Neuronal stem cell (in vitro differentiated cells): ENCODE measurements at regions not wholly inside any gene's neighbourhood (a gene's known extent, or its start where the extent isn't known, plus 50 kb on each side); places are given as distances from the start of the nearest gene placed in this dataset.
A peak's percentile ranks its signal among the peaks of the same experiment; 100 is the strongest.

Source experiments
- DNase-seq: peaks from one replicate; pipeline ENCODE4 v3.0.0-alpha.2; 2013; ENCODE audit warnings: low spot score
- H2AFZ ChIP-seq: one replicate; pipeline ENCODE4 v1.6.1; 2013; ENCODE audit warnings: mild to moderate bottlenecking, low read length, inconsistent platforms
- H2AK5ac ChIP-seq: 2 replicates; pipeline ENCODE4 v1.6.1; 2013; ENCODE audit warnings: low read depth, mild to moderate bottlenecking, inconsistent platforms, low read length, moderate library complexity, mixed read lengths
- H2BK120ac ChIP-seq: 2 replicates; pipeline ENCODE4 v1.6.1; 2013; ENCODE audit warnings: low read depth, mild to moderate bottlenecking, inconsistent platforms, low read length, moderate library complexity, mixed read lengths
- H2BK12ac ChIP-seq: one replicate; pipeline ENCODE4 v1.6.1; 2013; ENCODE audit warnings: low read length, inconsistent platforms
- H2BK15ac ChIP-seq: 2 replicates; pipeline ENCODE4 v1.6.1; 2013; ENCODE audit warnings: mild to moderate bottlenecking, low read length, inconsistent platforms, mixed read lengths
- H2BK5ac ChIP-seq: one replicate; pipeline ENCODE4 v1.6.1; 2013; ENCODE audit warnings: inconsistent platforms, mild to moderate bottlenecking, low read length, moderate library complexity
- H3K14ac ChIP-seq: one replicate; pipeline ENCODE4 v1.6.1; 2013; ENCODE audit warnings: low read length, inconsistent platforms
- H3K18ac ChIP-seq: 2 replicates; pipeline ENCODE4 v1.6.1; 2013; ENCODE audit warnings: low read length, inconsistent platforms
- H3K23ac ChIP-seq: 2 replicates; pipeline ENCODE4 v1.6.1; 2013; ENCODE audit warnings: low read depth, mild to moderate bottlenecking, mixed read lengths, low read length, inconsistent platforms; ENCODE audit not compliant: poor library complexity
- H3K27ac ChIP-seq: replicated peaks from 3 replicates; pipeline ENCODE4 v1.5.1; 2013; ENCODE audit warnings: low read length, inconsistent platforms
- H3K27me3 ChIP-seq, 3 experiments: 2 replicates each; pipeline ENCODE4 v1.6.1; 2013; ENCODE audit warnings: low read length in 3 of 3, mild to moderate bottlenecking in 2 of 3, inconsistent platforms in 1 of 3, low read depth in 1 of 3, mixed read lengths in 1 of 3, moderate library complexity in 1 of 3; ENCODE audit not compliant: control insufficient read depth in 3 of 3, insufficient read depth in 3 of 3
- H3K36me3 ChIP-seq, 2 donors: replicated peaks in 1 of 2; 2 replicates each; pipeline ENCODE4 v1.6.1; 2013; ENCODE audit warnings: low read length in 2 of 2; ENCODE audit not compliant: control insufficient read depth in 2 of 2, insufficient read depth in 2 of 2
- H3K4ac ChIP-seq: 2 replicates; pipeline ENCODE4 v1.6.1; 2013; ENCODE audit warnings: inconsistent platforms, mild to moderate bottlenecking, low read length, moderate library complexity
- H3K4me1 ChIP-seq, 2 donors: 1 replicate in 1 of 2; 2 replicates in 1 of 2; pipeline ENCODE4 v1.6.1; 2013; ENCODE audit warnings: low read length in 2 of 2, low read depth in 1 of 2; ENCODE audit not compliant: control insufficient read depth in 2 of 2, insufficient read depth in 1 of 2
- H3K4me2 ChIP-seq: one replicate; pipeline ENCODE4 v1.6.1; 2013; ENCODE audit warnings: mild to moderate bottlenecking, low read length, inconsistent platforms; ENCODE audit not compliant: insufficient read depth, poor library complexity, severe bottlenecking
- H3K4me3 ChIP-seq, 2 donors: 2 replicates each; pipeline ENCODE4 v1.5.1; 2013; ENCODE audit warnings: low read length in 2 of 2, mild to moderate bottlenecking in 2 of 2, inconsistent platforms in 1 of 2, moderate library complexity in 1 of 2
- H3K79me1 ChIP-seq: one replicate; pipeline ENCODE4 v1.6.1; 2013; ENCODE audit warnings: low read depth, mild to moderate bottlenecking, inconsistent platforms, low read length, moderate library complexity
- H3K9ac ChIP-seq: one replicate; pipeline ENCODE4 v1.6.1; 2013; ENCODE audit warnings: mild to moderate bottlenecking, low read depth, low read length, inconsistent platforms; ENCODE audit not compliant: poor library complexity
- H3K9me3 ChIP-seq, 2 donors: replicated peaks in 1 of 2; 2 replicates each; pipeline versions ENCODE3 to v1.6.1; 2013; ENCODE audit warnings: low read length in 2 of 2, mild to moderate bottlenecking in 2 of 2, inconsistent platforms in 1 of 2, low read depth in 1 of 2, mixed read lengths in 1 of 2, moderate library complexity in 1 of 2; ENCODE audit not compliant: control insufficient read depth in 2 of 2, insufficient read depth in 1 of 2
- H4K8ac ChIP-seq: one replicate; pipeline ENCODE4 v1.6.1; 2013; ENCODE audit warnings: low read depth, mild to moderate bottlenecking, inconsistent platforms, low read length, moderate library complexity
- H4K91ac ChIP-seq: one replicate; pipeline ENCODE4 v1.6.1; 2013; ENCODE audit warnings: low read length, low read depth, mild to moderate bottlenecking, inconsistent platforms; ENCODE audit not compliant: poor library complexity
- WGBS, 2 donors: extraction: QIAGEN DNeasy Blood & Tissue Kit; methylation state at CpG; one replicate each; pipeline ENCODE4 v1.1.7; 2013; ENCODE audit warnings: missing lambda C conversion rate in 2 of 2, mixed read lengths in 1 of 2; ENCODE audit not compliant: insufficient read length in 2 of 2, insufficient replicate concordance in 1 of 2; ENCODE audit errors: extremely low coverage in 2 of 2; 5-methylcytosine and 5-hydroxymethylcytosine counted together

GRCh38 chr1:80915491-80915890 lies 885.2 kb upstream of the ADGRL2 start:
- Histone ChIP-seq H3K4me3 (no peak overlapping the region), H2BK12ac (no peak overlapping the region), H3K27ac (no peak overlapping the region), H3K9ac (no peak overlapping the region), H3K36me3 (no peaks in the 10 kb centered on the region), H3K9me3 (peaks cover 0 to 9% of the 10 kb centered on the region in 2 donors), H2BK120ac (no peak overlapping the region), H4K91ac (no peak overlapping the region), H2BK15ac (no peak overlapping the region), H3K4ac (no peak overlapping the region), H2BK5ac (no peak overlapping the region), H3K14ac (no peak overlapping the region), H4K8ac (no peak overlapping the region), H3K79me1 (no peaks in the 10 kb centered on the region), H3K4me2 (no peak overlapping the region), H3K27me3 (no peaks in the 10 kb centered on the region), H3K23ac (no peak overlapping the region), H2AK5ac (no peak overlapping the region), H2AFZ (peak overlapping the region; percentile 41), H3K4me1 (peaks cover 0 to 32% of the 10 kb centered on the region in 2 donors), H3K18ac (no peak overlapping the region)
- no peak for DNase-seq

DNA sequence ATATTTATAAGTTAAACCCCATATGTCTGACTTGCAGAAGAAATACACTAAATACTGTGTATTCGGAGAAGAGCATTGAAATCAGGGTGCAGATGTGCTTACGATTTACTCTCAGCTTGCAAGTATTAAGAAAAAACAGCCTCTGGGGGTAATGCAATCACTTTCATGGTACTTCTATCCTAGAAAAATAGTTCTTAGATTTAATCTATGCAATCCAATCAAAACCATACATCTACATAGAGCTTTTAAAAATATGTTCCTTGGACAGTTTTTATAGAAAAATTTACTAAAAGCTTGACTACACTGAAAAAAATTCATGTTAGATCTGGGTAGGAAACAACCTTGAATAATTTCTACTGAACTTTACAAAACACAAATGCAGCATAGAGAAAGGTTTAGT lies 890.3 kb upstream of the ADGRL2 start:
- Histone ChIP-seq H2AK5ac (no peak overlapping the region), H3K23ac (no peak overlapping the region), H3K4ac (no peak overlapping the region), H3K4me1 (peaks cover 1 to 2% of the 10 kb centered on the region in 2 donors), H3K18ac (no peak overlapping the region), H3K4me3 (no peak overlapping the region), H2AFZ (peak overlapping the region; percentile 49), H4K8ac (no peak overlapping the region), H2BK5ac (no peak overlapping the region), H2BK120ac (no peak overlapping the region), H4K91ac (no peak overlapping the region), H3K9me3 (peaks cover 0 to 4% of the 10 kb centered on the region in 2 donors), H3K4me2 (no peak overlapping the region), H3K79me1 (no peaks in the 10 kb centered on the region), H3K27ac (no peak overlapping the region), H3K9ac (no peak overlapping the region), H3K36me3 (no peaks in the 10 kb centered on the region), H3K27me3 (no peaks in the 10 kb centered on the region), H3K14ac (no peak overlapping the region), H2BK15ac (no peak overlapping the region), H2BK12ac (no peak overlapping the region)
- WGBS, 2 donors, result no CpG with 5 or more reads among the region's 2 CpGs
- no peak for DNase-seq

GRCh38 chr1:80909172-80909784 lies 891.5 kb upstream of the ADGRL2 start:
- H3K9ac ChIP-seq, result no peak overlapping the region
- no peak overlapping the region for H3K4me3 ChIP-seq
- H3K18ac ChIP-seq, result no peak overlapping the region
- no peak overlapping the region for H4K8ac ChIP-seq
- no peak overlapping the region for H2BK15ac ChIP-seq
- H2BK5ac ChIP-seq, result no peak overlapping the region
- no peak overlapping the region for H2BK12ac ChIP-seq
- no peaks in the 10 kb centered on the region for H3K27me3 ChIP-seq
- H3K4me1 ChIP-seq, result peaks cover 0 to 1% of the 10 kb centered on the region in 2 donors
- no peak overlapping the region for H3K4me2 ChIP-seq
- no peak overlapping the region for H2AFZ ChIP-seq
- H4K91ac ChIP-seq, result no peak overlapping the region
- H3K9me3 ChIP-seq, result peaks cover 0 to 4% of the 10 kb centered on the region in 2 donors
- no peak overlapping the region for H2BK120ac ChIP-seq
- DNase-seq, result no peak
- WGBS, 2 donors, result no CpG with 5 or more reads among the region's 5 CpGs
- no peaks in the 10 kb centered on the region for H3K36me3 ChIP-seq
- no peak overlapping the region for H2AK5ac ChIP-seq
- H3K79me1 ChIP-seq, result no peaks in the 10 kb centered on the region
- no peak overlapping the region for H3K27ac ChIP-seq
- H3K4ac ChIP-seq, result no peak overlapping the region
- no peak overlapping the region for H3K23ac ChIP-seq
- H3K14ac ChIP-seq, result no peak overlapping the region

DNA sequence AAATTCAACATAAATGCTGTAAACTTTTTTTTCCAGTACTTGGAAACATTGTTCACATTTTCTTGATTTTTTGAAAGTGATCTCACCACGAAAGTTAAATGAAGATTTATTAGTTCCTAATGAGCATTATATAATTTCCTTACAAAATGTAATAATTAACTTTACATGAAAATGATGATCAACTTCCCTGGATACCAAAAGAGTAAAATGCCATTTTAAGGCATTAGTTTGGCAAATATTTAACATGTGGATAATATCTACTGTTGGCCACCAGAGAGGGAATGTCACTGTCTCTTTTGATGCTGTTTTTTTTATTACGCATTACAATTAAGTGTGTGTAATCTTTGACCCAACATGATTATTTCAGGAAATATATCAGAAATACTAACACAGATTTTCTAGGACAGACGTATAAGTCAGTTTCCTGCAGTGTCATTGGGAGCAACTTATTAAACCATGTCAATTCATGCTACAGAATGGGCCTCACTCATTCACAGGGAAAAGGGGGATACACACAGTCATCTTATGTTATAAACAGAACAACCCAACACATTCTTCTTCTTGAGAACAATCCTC lies 903.9 kb upstream of the ADGRL2 start:
- H2AK5ac ChIP-seq, result no peak overlapping the region
- H3K4me3 ChIP-seq, result no peak overlapping the region
- H3K4ac ChIP-seq, result no peak overlapping the region
- no peak for DNase-seq
- H3K36me3 ChIP-seq, result no peaks in the 10 kb centered on the region
- H2BK120ac ChIP-seq, result no peak overlapping the region
- no peak overlapping the region for H3K27ac ChIP-seq
- H3K18ac ChIP-seq, result no peak overlapping the region
- no peak overlapping the region for H2BK12ac ChIP-seq
- H2BK5ac ChIP-seq, result no peak overlapping the region
- H4K8ac ChIP-seq, result no peak overlapping the region
- no peak overlapping the region for H3K4me2 ChIP-seq
- no CpG with 5 or more reads among the region's 3 CpGs for WGBS, 2 donors
- no peak overlapping the region for H4K91ac ChIP-seq
- no peaks in the 10 kb centered on the region for H3K9me3 ChIP-seq
- H3K23ac ChIP-seq, result no peak overlapping the region
- H2BK15ac ChIP-seq, result no peak overlapping the region
- no peaks in the 10 kb centered on the region for H3K27me3 ChIP-seq
- no peaks in the 10 kb centered on the region for H3K79me1 ChIP-seq
- no peak overlapping the region for H3K9ac ChIP-seq
- H2AFZ ChIP-seq, result no peak overlapping the region
- no peak overlapping the region for H3K14ac ChIP-seq
- H3K4me1 ChIP-seq, result peaks cover 4 to 10% of the 10 kb centered on the region in 2 donors
